ENCODE measurements at regions not wholly inside any gene's neighbourhood (a gene's known extent, or its start where the extent isn't known, plus 50 kb on each side); places are given as distances from the start of the nearest gene placed in this dataset.

GRCh38 chr2:18122544-18123210 lies 244.2 kb downstream of the KCNS3 start:
- TF ChIP-seq CTCF (IDR thresholded peaks at IDR 0.05; ENCODE audit: insufficient read depth, low read length, poor library complexity, severe bottlenecking), result no peak
- TF ChIP-seq EZH2phosphoT487 (conservative IDR thresholded peaks at IDR 0.05; ENCODE audit: low read length), result no peak
